SK-N-SH (cell line): ENCODE measurements at regions not wholly inside any gene's neighbourhood (a gene's known extent, or its start where the extent isn't known, plus 50 kb on each side); places are given as distances from the start of the nearest gene placed in this dataset.

Experiments
- EP300 ChIP-seq, 2 experiments: IDR thresholded peaks; 2 replicates each; pipeline versions ENCODE4 v1.4.0 to v1.6.1; 2012; ENCODE audit warnings: borderline replicate concordance in 1 of 2, low read depth in 1 of 2, low read length in 1 of 2
- EZH2phosphoT487 ChIP-seq: fragments of 200-600 bp; sonication (generic); IDR thresholded peaks from 2 replicates; pipeline ENCODE4 v1.6.1; 2017; ENCODE audit warnings: low read depth, mixed run types, mild to moderate bottlenecking, antibody characterized with exemption, moderate library complexity, borderline replicate concordance
- FOXM1 ChIP-seq: IDR thresholded peaks from 2 replicates; pipeline ENCODE4 v1.4.0; 2012; ENCODE audit warnings: low read depth, mild to moderate bottlenecking
- GATA2 ChIP-seq: sonication (generic); formaldehyde crosslinking; IDR thresholded peaks from 2 replicates; pipeline ENCODE4 v1.5.0; 2020; ENCODE audit warnings: mild to moderate bottlenecking, missing genetic modification reagents
- JUND ChIP-seq: IDR thresholded peaks from 2 replicates; pipeline ENCODE4 v1.4.0; 2012
- RFX5 ChIP-seq: IDR thresholded peaks from 2 replicates; pipeline ENCODE4 v1.6.1; 2012; ENCODE audit warnings: mild to moderate bottlenecking, improper control_type of control experiment, low read length
- SIN3A ChIP-seq: IDR thresholded peaks from 2 replicates; pipeline ENCODE4 v1.6.1; 2012; ENCODE audit warnings: low read depth, mild to moderate bottlenecking, low read length, moderate library complexity, borderline replicate concordance
- SMC3 ChIP-seq: IDR thresholded peaks from 2 replicates; pipeline ENCODE4 v1.6.1; 2012; ENCODE audit warnings: low read depth, low read length, improper control_type of control experiment
- TAF1 ChIP-seq: IDR thresholded peaks from 2 replicates; pipeline ENCODE4 v1.6.1; 2012; ENCODE audit warnings: low read depth, mild to moderate bottlenecking, low read length, moderate library complexity, borderline replicate concordance
- YY1 ChIP-seq: IDR thresholded peaks from 2 replicates; pipeline ENCODE4 v1.4.0; 2012; ENCODE audit warnings: low read depth, mild to moderate bottlenecking
- TF ChIP-seq, protein P1 (sequence below): fragments of 200-600 bp; sonication (generic); IDR thresholded peaks from 2 replicates; pipeline ENCODE4 v1.6.1; 2017; ENCODE audit warnings: antibody characterized with exemption, mild to moderate bottlenecking, moderate library complexity
- TF ChIP-seq, protein P2 (sequence below): fragments of 150-350 bp; IDR thresholded peaks from 2 replicates; pipeline ENCODE4 v1.6.1; 2016; ENCODE audit warnings: mild to moderate bottlenecking, low read depth, low read length
- TF ChIP-seq, protein P3 (sequence below): IDR thresholded peaks from 2 replicates; pipeline ENCODE4 v1.4.0; 2012; ENCODE audit warnings: low read depth

DNA sequence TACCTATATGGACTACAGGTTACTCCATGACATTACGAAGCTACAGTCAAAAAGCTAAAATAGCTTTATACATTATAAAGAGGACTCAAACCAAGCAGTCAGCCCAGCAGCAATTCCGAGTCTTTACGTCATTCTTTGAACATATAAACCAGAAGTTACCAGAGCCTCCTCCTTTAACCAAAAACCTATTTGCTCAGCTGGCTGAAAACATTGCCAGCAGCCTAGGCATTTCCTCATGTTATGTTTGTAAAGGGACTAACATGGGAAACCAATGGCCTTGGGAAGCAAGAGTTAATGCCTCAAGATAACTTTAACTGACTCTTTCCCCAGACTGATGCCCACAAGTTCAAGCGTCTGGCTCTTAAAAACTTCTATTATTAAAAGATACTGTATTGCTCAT, 104.1 kb upstream of the ZNF492 start:
- TF ChIP-seq EP300 (IDR thresholded peaks at IDR 0.05; ENCODE audit: borderline replicate concordance in 1 of 2, low read depth in 1 of 2, low read length in 1 of 2): no peak
- no peak for TF ChIP-seq SIN3A
- TF ChIP-seq, protein P1, sequence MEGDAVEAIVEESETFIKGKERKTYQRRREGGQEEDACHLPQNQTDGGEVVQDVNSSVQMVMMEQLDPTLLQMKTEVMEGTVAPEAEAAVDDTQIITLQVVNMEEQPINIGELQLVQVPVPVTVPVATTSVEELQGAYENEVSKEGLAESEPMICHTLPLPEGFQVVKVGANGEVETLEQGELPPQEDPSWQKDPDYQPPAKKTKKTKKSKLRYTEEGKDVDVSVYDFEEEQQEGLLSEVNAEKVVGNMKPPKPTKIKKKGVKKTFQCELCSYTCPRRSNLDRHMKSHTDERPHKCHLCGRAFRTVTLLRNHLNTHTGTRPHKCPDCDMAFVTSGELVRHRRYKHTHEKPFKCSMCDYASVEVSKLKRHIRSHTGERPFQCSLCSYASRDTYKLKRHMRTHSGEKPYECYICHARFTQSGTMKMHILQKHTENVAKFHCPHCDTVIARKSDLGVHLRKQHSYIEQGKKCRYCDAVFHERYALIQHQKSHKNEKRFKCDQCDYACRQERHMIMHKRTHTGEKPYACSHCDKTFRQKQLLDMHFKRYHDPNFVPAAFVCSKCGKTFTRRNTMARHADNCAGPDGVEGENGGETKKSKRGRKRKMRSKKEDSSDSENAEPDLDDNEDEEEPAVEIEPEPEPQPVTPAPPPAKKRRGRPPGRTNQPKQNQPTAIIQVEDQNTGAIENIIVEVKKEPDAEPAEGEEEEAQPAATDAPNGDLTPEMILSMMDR: no peak
- no peak for TF ChIP-seq EZH2phosphoT487
- TF ChIP-seq JUND: no peak
- no peak for TF ChIP-seq SMC3
- no peak for TF ChIP-seq TAF1
- TF ChIP-seq, protein P2, sequence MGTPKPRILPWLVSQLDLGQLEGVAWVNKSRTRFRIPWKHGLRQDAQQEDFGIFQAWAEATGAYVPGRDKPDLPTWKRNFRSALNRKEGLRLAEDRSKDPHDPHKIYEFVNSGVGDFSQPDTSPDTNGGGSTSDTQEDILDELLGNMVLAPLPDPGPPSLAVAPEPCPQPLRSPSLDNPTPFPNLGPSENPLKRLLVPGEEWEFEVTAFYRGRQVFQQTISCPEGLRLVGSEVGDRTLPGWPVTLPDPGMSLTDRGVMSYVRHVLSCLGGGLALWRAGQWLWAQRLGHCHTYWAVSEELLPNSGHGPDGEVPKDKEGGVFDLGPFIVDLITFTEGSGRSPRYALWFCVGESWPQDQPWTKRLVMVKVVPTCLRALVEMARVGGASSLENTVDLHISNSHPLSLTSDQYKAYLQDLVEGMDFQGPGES: no peak
- TF ChIP-seq RFX5: no peak
- TF ChIP-seq, protein P3, sequence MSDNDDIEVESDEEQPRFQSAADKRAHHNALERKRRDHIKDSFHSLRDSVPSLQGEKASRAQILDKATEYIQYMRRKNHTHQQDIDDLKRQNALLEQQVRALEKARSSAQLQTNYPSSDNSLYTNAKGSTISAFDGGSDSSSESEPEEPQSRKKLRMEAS: no peak
- no peak for TF ChIP-seq FOXM1
- no peak for TF ChIP-seq YY1
- no peak for TF ChIP-seq GATA2 (CRISPR knock-in tag)
